NCI-H460 (cell line): ENCODE measurements at regions not wholly inside any gene's neighbourhood (a gene's known extent, or its start where the extent isn't known, plus 50 kb on each side); places are given as distances from the start of the nearest gene placed in this dataset.

Experiments
- DNase-seq: peaks from one replicate; pipeline ENCODE4 v3.0.0-alpha.2; 2016; ENCODE audit warnings: low read depth; ENCODE audit errors: extremely low read depth

DNA sequence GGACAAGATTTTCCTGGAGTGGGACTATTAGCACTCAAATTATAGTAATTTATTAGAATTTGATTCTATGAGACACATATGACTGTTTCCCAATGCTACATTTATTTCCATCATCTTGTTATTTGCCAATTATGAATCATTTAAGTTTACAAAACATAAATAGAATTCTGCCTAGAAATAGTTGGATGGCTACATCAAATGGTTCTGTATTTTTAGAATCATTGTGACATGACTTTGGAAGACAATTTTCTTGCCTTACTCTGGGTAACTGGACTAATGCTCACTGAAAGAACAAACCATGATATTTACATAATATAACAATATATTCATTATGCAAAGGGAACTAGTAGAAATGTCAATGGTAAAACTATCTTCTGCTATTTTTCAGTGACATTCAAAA is 173.5 kb downstream of the ZIC1 start:
- no peak for DNase-seq

DNA sequence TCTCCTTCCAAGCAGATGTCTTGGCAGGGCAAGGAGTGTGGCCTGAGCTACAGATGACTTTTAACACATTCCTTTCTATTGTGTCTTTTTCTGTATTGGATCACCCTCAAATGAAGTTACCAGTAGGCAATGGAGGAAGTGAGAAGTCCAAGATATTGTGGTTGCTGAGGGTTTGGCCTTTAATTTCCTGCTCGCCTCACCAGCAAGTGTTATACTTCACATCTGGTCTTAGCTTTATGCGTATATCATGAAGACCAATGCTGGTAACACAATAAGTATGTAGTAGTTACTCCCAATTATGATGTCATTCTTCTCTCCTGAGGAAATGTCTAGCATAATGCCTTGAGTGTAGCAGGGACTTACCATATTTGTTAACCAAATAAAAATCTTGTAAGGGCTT is 179.9 kb downstream of the ZIC1 start:
- DNase-seq = no peak

GRCh38 chr3:147604136-147604535 is 195.0 kb downstream of the ZIC1 start:
- no peak for DNase-seq

DNA sequence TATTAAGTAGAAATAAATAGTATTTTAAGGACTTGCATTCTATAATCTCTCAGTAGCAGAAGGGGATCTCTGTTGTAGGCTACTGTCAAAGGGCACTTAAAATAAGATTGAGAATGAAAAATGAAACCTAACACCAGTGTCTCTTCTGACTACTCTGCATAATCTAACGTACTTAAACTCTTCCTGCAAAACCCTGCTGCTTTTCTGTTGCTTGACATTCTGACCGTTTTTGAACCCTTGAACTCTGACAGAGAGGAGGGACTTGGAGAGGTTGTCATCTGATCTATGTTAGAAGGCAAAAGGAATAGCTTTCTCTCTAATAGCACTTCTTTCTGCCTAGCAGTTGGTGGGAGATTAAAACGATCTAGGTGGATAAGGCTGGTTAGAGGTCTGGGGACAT is 204.6 kb downstream of the ZIC1 start:
- DNase-seq = no peak

DNA sequence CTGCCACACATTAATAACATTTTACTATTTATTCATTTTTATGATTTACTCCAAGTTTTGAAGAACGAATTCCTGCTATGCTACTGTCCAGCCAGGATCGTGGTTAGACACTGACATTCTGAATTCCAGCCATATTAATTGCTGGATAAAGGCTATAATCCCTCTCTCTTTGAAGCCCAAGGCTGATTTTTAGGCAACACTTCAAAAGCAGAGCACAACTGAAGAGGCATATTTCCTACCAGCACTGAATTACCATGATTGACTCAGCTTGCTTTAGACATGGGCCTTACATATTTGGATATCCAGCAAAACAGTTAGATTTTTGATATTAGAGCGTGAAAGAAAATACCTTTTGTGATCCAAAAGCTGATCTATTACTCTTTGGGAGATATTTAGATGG is 205.0 kb downstream of the ZIC1 start:
- no peak for DNase-seq

DNA sequence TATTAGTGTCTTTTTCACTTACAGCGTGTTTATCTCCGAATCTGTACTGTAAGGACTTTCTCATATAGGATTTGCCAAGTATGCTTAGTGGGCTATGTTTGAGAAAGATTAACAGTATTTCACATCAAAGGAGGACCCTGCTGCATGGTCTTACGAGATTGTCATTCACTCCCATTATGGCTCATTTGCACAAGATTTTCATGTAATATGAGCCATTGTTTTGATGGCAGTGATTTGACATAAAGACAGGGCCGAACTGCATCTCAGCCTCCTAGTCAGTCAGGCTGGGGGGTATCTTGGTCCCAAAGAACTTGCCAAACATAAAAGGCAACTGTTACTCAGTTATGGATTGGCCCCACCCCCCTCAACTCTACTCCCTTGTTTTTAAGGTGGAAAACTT is 205.9 kb downstream of the ZIC1 start:
- no peak for DNase-seq

DNA sequence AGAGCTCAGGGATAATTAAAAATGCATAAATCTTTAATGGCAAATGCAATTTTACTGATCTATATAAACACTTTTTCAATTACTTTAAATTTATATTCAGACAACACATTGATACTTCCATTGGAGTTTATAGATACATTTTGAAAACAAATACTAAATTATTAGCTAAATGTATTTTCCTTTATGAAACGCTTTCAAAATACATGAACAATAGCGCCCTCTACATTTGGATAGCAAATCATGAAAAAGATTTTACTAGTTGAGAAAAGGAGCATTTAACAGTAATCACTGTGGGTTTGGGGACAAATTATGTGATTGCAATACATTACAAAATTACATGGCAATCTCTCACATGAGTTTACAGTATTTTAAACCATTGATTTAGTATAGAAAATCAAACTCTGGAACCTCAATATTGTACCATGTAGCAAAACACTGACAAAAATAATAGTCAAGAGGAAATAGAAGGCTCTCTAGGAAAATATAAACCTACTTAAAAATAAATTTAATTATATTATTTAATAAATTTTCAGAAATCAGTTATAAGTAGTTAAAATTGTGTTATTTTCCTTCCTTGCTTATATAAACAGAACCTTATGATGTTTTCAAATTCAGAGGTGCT is 207.9 kb downstream of the ZIC1 start:
- peak; percentile 20 for DNase-seq

DNA sequence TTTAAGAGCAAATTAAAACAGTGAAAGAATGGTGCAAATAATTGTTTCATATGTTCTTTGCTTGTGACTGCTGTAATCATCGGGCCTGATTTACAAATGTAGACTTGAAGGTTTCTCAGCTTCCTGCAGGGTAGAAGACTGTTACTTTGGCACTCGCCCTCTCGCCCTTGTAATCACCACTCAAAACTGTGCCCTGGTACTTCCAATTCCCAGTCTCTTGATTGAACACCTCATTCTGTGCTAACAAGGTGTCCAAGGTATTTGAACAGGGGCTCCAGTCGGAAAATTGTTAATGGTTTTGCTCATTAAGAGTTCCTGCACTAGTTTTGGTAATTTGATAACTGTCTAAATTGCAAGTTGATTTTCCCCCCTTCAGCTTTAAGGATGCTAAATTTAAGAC is 209.5 kb downstream of the ZIC1 start:
- no peak for DNase-seq

GRCh38 chr3:147619921-147620560 is 210.9 kb downstream of the ZIC1 start:
- DNase-seq = no peak

DNA sequence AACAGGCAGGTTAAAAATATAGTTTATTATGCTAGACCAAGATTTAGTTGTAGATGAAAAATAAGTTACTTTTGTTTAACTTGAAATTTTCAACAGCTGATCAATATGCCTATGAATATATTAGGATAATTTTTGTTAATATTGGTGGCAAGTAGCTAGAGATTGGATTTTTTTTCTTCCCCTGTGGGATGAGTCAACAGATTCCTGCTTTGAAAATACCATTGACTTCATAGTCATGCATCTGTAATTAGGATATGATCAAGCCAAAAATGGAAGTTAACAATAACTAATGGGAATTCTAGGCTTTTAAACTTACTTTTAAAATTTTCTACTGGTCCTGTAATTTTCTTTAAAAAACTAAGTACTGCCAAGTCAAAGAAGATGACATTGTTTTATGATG is 211.7 kb downstream of the ZIC1 start:
- no peak for DNase-seq

- no peak for DNase-seq
Measured at GRCh38 chr3:147630921-147631415, 221.8 kb downstream of the ZIC1 start.

DNA sequence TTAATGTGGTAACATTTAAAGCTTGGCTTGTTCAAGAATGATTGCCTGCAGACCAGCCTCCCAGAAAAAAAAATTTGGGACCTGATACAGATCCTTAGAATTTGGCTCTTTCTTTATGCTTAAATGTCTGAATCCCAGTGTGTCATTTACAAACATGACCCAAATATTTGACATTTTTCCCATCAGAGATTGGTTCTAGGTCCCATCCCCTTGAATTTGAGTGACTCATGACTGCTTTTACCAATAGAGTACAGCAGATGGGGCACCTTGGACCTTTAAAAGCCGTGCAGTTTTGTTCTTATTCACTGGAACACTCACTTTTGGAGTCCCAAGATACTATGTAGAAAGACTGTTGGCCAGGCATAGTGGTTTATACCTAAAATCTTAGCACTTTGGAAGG is 231.6 kb downstream of the ZIC1 start:
- DNase-seq = no peak

- no peak for DNase-seq
Measured at GRCh38 chr3:147645761-147646160, 236.6 kb downstream of the ZIC1 start.

DNA sequence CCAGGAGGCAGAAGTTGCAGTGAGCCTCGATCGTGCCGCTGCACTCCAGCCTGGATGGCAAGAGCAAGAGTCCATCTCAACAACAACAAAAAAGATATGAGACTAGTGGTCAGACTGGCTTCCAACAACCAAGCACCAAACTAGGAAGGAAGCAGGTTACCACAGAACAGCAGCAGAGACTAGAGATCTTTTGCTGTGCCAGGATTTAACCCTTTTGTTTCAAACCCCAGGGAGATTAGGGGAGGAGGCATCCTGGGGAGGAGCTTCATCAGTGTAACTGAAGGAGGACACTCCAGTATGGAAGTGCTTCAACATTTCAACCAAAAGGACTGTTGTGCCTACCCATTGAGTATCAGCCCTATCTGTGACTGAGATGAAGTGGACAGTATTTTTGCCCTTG is 240.3 kb downstream of the ZIC1 start:
- DNase-seq = no peak

DNA sequence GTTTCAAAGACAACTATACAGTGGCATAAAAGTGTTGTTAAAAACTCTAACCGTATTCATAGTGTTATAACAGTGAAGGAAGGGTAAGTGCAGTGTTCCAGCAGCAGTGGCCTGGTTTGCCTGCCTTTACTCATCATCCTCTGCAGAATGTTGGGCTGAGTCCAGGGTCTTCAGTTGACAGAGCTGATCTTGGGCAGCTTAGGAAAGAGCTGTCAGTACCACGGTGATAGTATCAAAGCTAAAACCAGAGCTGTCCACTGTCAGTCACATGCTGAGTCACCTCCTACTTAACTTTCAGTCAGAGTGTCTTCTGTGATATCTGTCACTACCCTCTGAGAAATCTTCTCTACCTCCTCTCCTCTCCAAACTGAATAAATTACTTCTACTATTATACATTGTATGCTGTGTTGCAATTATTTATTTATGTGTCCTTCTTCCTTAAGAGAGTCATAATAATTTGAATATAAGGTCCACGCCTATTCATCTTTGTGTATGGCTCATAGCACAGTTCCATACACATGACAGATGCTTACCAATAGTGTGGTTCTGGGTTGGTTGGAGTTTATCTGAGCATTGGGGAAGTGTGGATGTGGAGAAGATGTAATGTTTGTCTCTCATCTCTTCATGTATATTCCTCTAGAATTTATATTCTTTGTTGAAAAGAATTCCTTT is 242.1 kb downstream of the ZIC1 start:
- no peak for DNase-seq

DNA sequence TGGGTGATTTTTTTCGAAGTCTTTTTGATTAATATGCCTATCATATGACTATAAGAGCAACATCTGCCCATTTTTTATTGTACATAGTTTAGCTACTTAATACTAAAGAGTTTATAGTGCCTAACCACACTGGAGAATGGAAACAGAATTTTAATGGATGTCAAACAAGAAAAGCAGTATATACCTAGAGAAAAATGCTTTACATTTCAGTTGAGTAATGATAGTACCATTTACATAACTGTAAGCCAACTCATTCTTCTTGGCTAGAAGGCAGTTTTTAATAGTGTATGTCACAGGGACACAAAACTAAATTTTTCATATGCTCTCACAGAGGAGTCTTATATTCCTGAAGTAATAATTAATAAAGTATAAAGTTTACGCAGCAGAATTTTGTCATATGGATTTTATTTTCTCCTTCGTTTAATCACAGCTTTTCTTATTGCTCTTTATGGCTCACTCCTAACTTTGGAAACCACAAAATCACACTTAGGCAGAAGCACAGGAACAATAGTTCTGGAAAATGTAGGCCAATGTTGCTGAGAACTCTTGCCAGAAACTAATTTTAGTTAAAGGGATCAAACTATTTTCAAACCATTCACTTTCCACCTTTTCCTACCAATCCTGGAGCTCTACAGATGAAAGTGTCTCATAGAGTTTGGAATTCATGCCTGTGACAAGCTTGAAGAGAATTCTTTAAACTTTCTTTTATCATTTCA is 243.6 kb downstream of the ZIC1 start:
- DNase-seq = no peak

GRCh38 chr3:147653367-147653923 is 244.3 kb downstream of the ZIC1 start:
- DNase-seq = no peak

- no peak for DNase-seq
Measured at GRCh38 chr3:147654827-147655226, 245.7 kb downstream of the ZIC1 start.

GRCh38 chr3:147655236-147655635 is 246.1 kb downstream of the ZIC1 start:
- DNase-seq = no peak

DNA sequence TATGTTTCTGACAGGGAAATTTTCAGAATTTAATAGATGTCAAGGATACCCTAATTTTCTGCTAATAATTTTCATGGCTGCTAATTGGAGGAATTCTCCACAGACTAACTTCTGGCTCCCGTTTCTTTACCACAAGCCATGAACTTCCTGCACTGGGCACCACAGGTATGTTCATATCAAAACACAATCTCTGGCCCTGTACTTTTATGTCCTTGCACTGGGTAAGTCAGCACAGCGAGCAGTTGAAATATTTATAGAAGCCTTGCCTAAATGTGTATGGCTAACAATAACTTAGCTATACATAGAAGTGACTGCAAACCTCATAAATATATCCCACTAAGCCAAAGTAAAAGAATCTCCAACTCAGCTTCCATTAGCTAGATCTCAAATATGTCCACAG is 246.9 kb downstream of the ZIC1 start:
- DNase-seq = no peak

GRCh38 chr3:147661916-147662315 is 252.8 kb downstream of the ZIC1 start:
- DNase-seq = no peak
